Astrocyte of the cerebellum (primary cell): ENCODE measurements at regions not wholly inside any gene's neighbourhood (a gene's known extent, or its start where the extent isn't known, plus 50 kb on each side); places are given as distances from the start of the nearest gene placed in this dataset.
"Not testable (repeated sequence)": the region's sequence is repeated elsewhere in the genome, so short reads cannot be mapped to it uniquely, and the experiment has no call there.

ENCODE experiments used
- DNase-seq: peaks from one replicate; pipeline ENCODE4 v3.0.0-alpha.2; 2011; ENCODE audit warnings: low read depth
- H3K4me3 ChIP-seq: 2 replicates; pipeline ENCODE4 v1.5.1; 2011; ENCODE audit warnings: mild to moderate bottlenecking, low read depth, low read length, moderate library complexity
- CTCF ChIP-seq: IDR thresholded peaks from 2 replicates; pipeline ENCODE4 v1.5.1; 2012; ENCODE audit warnings: low read length, low read depth, moderate library complexity, mild to moderate bottlenecking; ENCODE audit errors: missing control alignments
- in situ Hi-C: cut with HindIII; loops from 2 replicates; pipeline ENCODE4 v1.10.0; 2017; ENCODE audit warnings: low sequenced_read_pairs

GRCh38 chr13:67389171-67389570 is 159.0 kb upstream of the PCDH9 start:
- DNase-seq: no peak
- H3K4me3 ChIP-seq: no peak overlapping the region
- in situ Hi-C loops: no loop called here
- TF ChIP-seq CTCF: no peak

- in situ Hi-C loops, DNase-seq, H3K4me3 ChIP-seq: not testable (repeated sequence)
These were observed 153.1 kb upstream of the PCDH9 start for GRCh38 chr13:67383109-67383757.

- in situ Hi-C loops: no loop called here
- no peak for TF ChIP-seq CTCF
- DNase-seq: no peak
- H3K4me3 ChIP-seq: no peak overlapping the region
These were observed 147.8 kb upstream of the PCDH9 start for GRCh38 chr13:67377919-67378318.

- in situ Hi-C loops: no loop called here
- no peak overlapping the region for H3K4me3 ChIP-seq
- no peak for TF ChIP-seq CTCF
- DNase-seq: no peak
These were observed 144.3 kb upstream of the PCDH9 start for GRCh38 chr13:67374391-67374790.

- TF ChIP-seq CTCF: no peak
- H3K4me3 ChIP-seq: no peak overlapping the region
- no peak for DNase-seq
- in situ Hi-C loops: no loop called here
These were observed 142.8 kb upstream of the PCDH9 start for GRCh38 chr13:67372868-67373464.

GRCh38 chr13:67369895-67370660 is 139.9 kb upstream of the PCDH9 start:
- in situ Hi-C loops: no loop called here
- no peak for TF ChIP-seq CTCF
- H3K4me3 ChIP-seq: no peak overlapping the region
- peak; percentile 83 for DNase-seq

GRCh38 chr13:67367399-67367798 is 137.3 kb upstream of the PCDH9 start:
- in situ Hi-C loops: no loop called here
- no peak for DNase-seq
- no peak overlapping the region for H3K4me3 ChIP-seq
- no peak for TF ChIP-seq CTCF
